GM18498 (cell line): ENCODE measurements at regions not wholly inside any gene's neighbourhood (a gene's known extent, or its start where the extent isn't known, plus 50 kb on each side); places are given as distances from the start of the nearest gene placed in this dataset.

ENCODE experiments used
- ATAC-seq: cut with Tn5 transposase; IDR thresholded peaks from one replicate; pipeline ENCODE4 v1.9.1; 2021; ENCODE audit warnings: mild to moderate bottlenecking, moderate library complexity; ENCODE audit not compliant: unreplicated experiment

- ATAC-seq = no peak
These were observed 396.5 kb downstream of the ANXA1 start for GRCh38 chr9:73548201-73548600.

GRCh38 chr9:73549991-73550390, 398.3 kb downstream of the ANXA1 start:
- no peak for ATAC-seq

GRCh38 chr9:73553295-73553694, 401.6 kb downstream of the ANXA1 start:
- no peak for ATAC-seq

- ATAC-seq = no peak
These were observed 406.8 kb downstream of the ANXA1 start for GRCh38 chr9:73558471-73558870.

GRCh38 chr9:73565026-73565425, 413.4 kb downstream of the ANXA1 start:
- no peak for ATAC-seq

GRCh38 chr9:73565833-73566465, 414.3 kb downstream of the ANXA1 start:
- no peak for ATAC-seq

GRCh38 chr9:73566627-73567026, 415.0 kb downstream of the ANXA1 start:
- ATAC-seq = no peak

GRCh38 chr9:73573235-73573634, 421.6 kb downstream of the ANXA1 start:
- no peak for ATAC-seq

- ATAC-seq = no peak
These were observed 423.7 kb downstream of the ANXA1 start for GRCh38 chr9:73575101-73576060.

- no peak for ATAC-seq
These were observed 426.2 kb downstream of the ANXA1 start for GRCh38 chr9:73577848-73578247.

- no peak for ATAC-seq
These were observed 428.2 kb downstream of the ANXA1 start for GRCh38 chr9:73579823-73580222.

GRCh38 chr9:73583576-73583975, 431.9 kb downstream of the ANXA1 start:
- no peak for ATAC-seq

- ATAC-seq = no peak
These were observed 443.4 kb downstream of the ANXA1 start for GRCh38 chr9:73595036-73595545.

GRCh38 chr9:73596321-73596720, 444.7 kb downstream of the ANXA1 start:
- no peak for ATAC-seq

- ATAC-seq = no peak
These were observed 445.4 kb downstream of the ANXA1 start for GRCh38 chr9:73597039-73597438.

GRCh38 chr9:73597771-73598170, 446.1 kb downstream of the ANXA1 start:
- ATAC-seq = no peak

- ATAC-seq = no peak
These were observed 457.7 kb downstream of the ANXA1 start for GRCh38 chr9:73609381-73609780.

- ATAC-seq = no peak
These were observed 459.4 kb downstream of the ANXA1 start for GRCh38 chr9:73611032-73611431.

- no peak for ATAC-seq
These were observed 461.5 kb downstream of the ANXA1 start for GRCh38 chr9:73613092-73613701.

- ATAC-seq = no peak
These were observed 463.9 kb downstream of the ANXA1 start for GRCh38 chr9:73615557-73615956.

GRCh38 chr9:73617586-73617985, 465.9 kb downstream of the ANXA1 start:
- ATAC-seq = no peak

- peak; percentile 96 for ATAC-seq
These were observed 489.3 kb downstream of the ANXA1 start for GRCh38 chr9:73640971-73641370.
